Mucosa of descending colon (tissue), 3 donors: ENCODE measurements at regions not wholly inside any gene's neighbourhood (a gene's known extent, or its start where the extent isn't known, plus 50 kb on each side); places are given as distances from the start of the nearest gene placed in this dataset.

Experiments
- ATAC-seq: fragments of 200-7000 bp; cut with Tn5 transposase; one replicate; pipeline ENCODE4 v1.9.1; 2020; ENCODE audit warnings: mild to moderate bottlenecking, moderate library complexity
- DNase-seq, 3 donors: peaks; one replicate each; pipeline ENCODE4 v3.0.0-alpha.2; 2020
- H3K36me3 ChIP-seq: fragments of 200-600 bp; one replicate; pipeline ENCODE4 v1.8.0; 2021; ENCODE audit warnings: low read depth, mild to moderate bottlenecking
- H3K4me1 ChIP-seq: fragments of 200-600 bp; one replicate; pipeline ENCODE4 v1.8.0; 2021; ENCODE audit warnings: low read depth, mild to moderate bottlenecking
- H3K4me3 ChIP-seq: fragments of 200-600 bp; one replicate; pipeline ENCODE4 v1.8.0; 2021; ENCODE audit warnings: mild to moderate bottlenecking
- H3K9me3 ChIP-seq: fragments of 200-600 bp; one replicate; pipeline ENCODE4 v1.8.0; 2021; ENCODE audit warnings: mild to moderate bottlenecking
- intact Hi-C, 2 donors: fragments of 100-400 bp; cut with DNase I in 1 of 2; cut with micrococcal nuclease in 1 of 2; formaldehyde crosslinking; loops; one replicate each; pipeline versions ENCODE4 v1.11.0 to v1.11.1; 2022; cut with DNase I, micrococcal nuclease
- TF ChIP-seq, protein P1 (sequence below): fragments of 200-600 bp; IDR thresholded peaks from one replicate; pipeline ENCODE4 v1.8.0; 2022; ENCODE audit warnings: antibody characterized with exemption, mild to moderate bottlenecking
- donor health status: DM: no; HTN: no; CAD: no; lungs with moderate emphysema.
- donor health status: DM: no; HTN: no; CAD: no.
- donor health status: DM: no; HTN: yes; CAD: no.

DNA sequence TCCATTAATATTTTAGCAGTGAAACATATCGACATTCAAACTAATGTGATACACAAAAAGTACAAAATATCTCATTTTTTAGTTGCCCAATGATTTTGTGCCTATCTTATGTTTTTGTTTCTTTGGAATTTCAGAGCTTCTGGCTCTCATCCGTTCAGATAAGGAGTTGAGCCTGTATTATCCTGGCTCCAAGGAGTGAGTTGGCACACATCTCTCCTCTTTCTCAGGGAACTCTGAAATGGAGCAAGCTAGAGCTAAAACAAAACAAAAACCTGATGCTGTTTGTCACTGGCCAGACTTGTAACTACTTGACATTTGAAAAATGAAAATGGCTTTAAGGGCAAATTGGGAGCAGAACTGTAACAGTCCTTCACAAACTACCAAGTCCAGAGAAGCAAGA lies 131.3 kb upstream of the SLC28A3 start:
- Histone ChIP-seq H3K9me3 (no peaks in the 10 kb centered on the region), H3K4me3 (no peak overlapping the region), H3K4me1 (no peaks in the 10 kb centered on the region), H3K36me3 (no peaks in the 10 kb centered on the region)
- intact Hi-C loops, result no loop called here
- ATAC-seq, result no peak
- TF ChIP-seq, protein P1, sequence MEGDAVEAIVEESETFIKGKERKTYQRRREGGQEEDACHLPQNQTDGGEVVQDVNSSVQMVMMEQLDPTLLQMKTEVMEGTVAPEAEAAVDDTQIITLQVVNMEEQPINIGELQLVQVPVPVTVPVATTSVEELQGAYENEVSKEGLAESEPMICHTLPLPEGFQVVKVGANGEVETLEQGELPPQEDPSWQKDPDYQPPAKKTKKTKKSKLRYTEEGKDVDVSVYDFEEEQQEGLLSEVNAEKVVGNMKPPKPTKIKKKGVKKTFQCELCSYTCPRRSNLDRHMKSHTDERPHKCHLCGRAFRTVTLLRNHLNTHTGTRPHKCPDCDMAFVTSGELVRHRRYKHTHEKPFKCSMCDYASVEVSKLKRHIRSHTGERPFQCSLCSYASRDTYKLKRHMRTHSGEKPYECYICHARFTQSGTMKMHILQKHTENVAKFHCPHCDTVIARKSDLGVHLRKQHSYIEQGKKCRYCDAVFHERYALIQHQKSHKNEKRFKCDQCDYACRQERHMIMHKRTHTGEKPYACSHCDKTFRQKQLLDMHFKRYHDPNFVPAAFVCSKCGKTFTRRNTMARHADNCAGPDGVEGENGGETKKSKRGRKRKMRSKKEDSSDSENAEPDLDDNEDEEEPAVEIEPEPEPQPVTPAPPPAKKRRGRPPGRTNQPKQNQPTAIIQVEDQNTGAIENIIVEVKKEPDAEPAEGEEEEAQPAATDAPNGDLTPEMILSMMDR, result no peak
- no peak for DNase-seq

DNA sequence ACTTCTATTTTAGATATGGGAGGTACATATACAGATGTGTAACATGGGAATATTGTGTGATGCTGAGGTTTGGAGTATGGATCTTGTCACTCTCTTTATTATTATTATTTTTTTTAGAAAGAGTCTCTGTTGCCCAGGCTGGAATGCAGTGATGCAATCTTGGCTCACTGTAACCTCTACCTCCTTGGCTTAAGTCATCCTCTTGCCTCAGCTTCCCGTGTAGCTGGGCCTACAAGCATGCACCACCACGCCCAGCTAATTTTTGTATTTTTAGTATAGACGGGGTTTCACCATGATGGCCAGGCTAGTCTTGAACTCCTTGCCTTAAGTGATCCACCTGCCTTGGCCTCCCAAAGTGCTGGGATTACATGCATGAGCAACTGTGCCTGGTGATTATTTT lies 138.4 kb upstream of the SLC28A3 start:
- no peaks in the 10 kb centered on the region for H3K36me3 ChIP-seq
- no peak overlapping the region for H3K4me3 ChIP-seq
- no peaks in the 10 kb centered on the region for H3K4me1 ChIP-seq
- DNase-seq (no peak), ATAC-seq (no peak)
- intact Hi-C loops, result no loop called here
- TF ChIP-seq, protein P1, result no peak
- H3K9me3 ChIP-seq, result no peaks in the 10 kb centered on the region

DNA sequence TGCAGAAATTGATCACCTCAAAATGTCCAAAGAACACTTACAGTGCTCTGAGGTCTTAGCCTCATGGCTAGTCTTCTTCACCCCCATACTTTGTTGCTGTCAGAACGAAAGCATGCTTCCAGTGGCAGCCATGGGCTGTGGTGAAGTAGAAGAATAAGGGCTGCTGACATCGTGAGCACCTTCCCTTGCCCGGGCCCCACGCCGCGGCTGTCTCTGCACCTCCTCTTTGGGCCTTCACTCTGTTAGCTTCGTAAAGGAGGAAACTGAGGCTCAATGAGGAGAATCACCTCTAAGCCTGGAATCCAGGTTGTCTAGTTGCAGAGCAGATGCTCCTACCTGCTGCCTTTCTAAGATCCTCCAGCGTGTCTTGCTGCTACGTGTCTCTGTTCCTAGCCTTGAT lies 139.5 kb upstream of the SLC28A3 start:
- no peaks in the 10 kb centered on the region for H3K36me3 ChIP-seq
- intact Hi-C loops, result no loop called here
- no peak overlapping the region for H3K4me3 ChIP-seq
- no peak for DNase-seq
- ATAC-seq, result no peak
- no peaks in the 10 kb centered on the region for H3K9me3 ChIP-seq
- H3K4me1 ChIP-seq, result no peaks in the 10 kb centered on the region
- TF ChIP-seq, protein P1, result no peak

DNA sequence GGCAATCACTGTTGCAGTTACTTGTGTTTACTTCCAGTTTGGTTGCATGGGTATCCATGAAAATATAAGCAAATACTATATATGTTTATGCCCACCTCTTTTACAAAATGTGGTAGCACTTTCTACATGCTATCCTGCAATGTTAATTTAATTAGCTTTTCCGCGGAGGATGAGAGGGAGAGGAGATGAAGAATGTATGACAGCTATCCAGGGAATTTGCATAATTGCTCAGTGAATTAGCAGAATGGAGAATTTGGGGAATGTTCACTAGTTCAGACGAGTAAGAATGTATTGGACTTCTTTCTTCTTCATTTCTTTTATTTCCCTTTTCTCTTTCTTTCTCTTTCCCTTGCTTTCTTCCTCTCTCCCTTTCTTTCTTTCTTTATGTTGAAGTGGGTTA lies 140.7 kb upstream of the SLC28A3 start:
- H3K4me1 ChIP-seq, result no peaks in the 10 kb centered on the region
- no peaks in the 10 kb centered on the region for H3K36me3 ChIP-seq
- intact Hi-C loops, result no loop called here
- no peaks in the 10 kb centered on the region for H3K9me3 ChIP-seq
- TF ChIP-seq, protein P1, result no peak
- DNase-seq, result no peak
- ATAC-seq, result no peak
- no peak overlapping the region for H3K4me3 ChIP-seq

DNA sequence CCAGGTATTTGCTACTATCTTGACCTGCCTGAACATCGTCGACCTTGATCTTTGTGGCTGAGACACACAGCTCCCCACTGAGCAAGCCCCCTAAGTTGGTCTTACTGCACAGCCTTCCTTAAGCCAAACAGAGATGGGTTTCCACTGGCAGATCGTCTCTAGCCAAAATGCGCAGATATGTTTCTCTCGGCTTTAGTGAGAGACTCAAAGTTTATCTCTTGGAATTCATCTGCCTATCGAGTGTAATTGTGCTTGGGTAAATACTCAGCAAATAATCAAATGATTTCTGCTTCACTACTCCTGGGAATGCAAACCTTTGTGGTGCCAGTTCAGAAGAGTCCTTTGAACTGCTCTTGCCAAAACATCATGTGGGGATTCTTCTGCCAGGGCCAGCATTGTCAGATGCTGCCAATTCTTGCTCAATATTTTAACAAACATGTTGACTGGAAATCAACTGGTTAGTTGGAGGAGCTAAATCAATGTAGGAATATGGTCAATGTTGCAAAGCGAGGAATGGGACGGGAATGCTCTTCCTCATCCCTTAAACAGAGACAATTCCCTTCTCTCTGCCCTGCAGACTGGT lies 141.2 kb upstream of the SLC28A3 start:
- no peaks in the 10 kb centered on the region for H3K9me3 ChIP-seq
- DNase-seq, result no peak
- no peaks in the 10 kb centered on the region for H3K36me3 ChIP-seq
- intact Hi-C loops, result no loop called here
- H3K4me3 ChIP-seq, result no peak overlapping the region
- no peak for ATAC-seq
- TF ChIP-seq, protein P1, result no peak
- no peaks in the 10 kb centered on the region for H3K4me1 ChIP-seq

DNA sequence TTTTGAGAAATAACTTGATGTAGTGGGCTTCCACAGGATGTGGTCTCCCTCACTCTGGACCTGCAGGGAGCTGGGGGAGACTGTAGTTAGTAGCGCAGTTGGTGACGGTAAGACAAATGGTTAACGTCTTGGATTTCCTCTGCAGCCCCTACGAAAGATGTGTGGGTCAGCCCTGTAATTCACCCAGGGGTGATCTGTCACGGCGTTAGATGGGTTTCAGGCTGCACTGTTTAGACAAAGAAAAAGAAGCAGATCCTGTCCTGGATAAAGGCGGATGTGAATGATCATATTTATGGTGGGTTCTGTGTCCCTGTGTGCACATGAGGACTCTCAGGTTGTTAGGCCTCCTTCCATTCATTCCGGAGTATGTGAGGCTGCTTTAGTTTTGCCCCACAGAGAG lies 142.0 kb upstream of the SLC28A3 start:
- no peaks in the 10 kb centered on the region for H3K9me3 ChIP-seq
- no peak for ATAC-seq

More for the DNA sequence above, 142.0 kb upstream of the SLC28A3 start:
- no peak overlapping the region for H3K4me3 ChIP-seq
- no peaks in the 10 kb centered on the region for H3K4me1 ChIP-seq
- DNase-seq, result no peak
- H3K36me3 ChIP-seq, result no peaks in the 10 kb centered on the region
- intact Hi-C loops, result no loop called here
- TF ChIP-seq, protein P1, result no peak
